C4-2B (cell line): ENCODE measurements at regions not wholly inside any gene's neighbourhood (a gene's known extent, or its start where the extent isn't known, plus 50 kb on each side); places are given as distances from the start of the nearest gene placed in this dataset.

Source experiments
- CTCF ChIP-seq: fragments of 450-650 bp; conservative IDR thresholded peaks from 2 replicates; pipeline ENCODE4 v1.5.1; 2017; ENCODE audit warnings: mild to moderate bottlenecking
- ZFX ChIP-seq: fragments of 450-650 bp; IDR thresholded peaks from 2 replicates; pipeline ENCODE4 v1.6.1; 2017

GRCh38 chr11:27214713-27215112, 148.3 kb downstream of the CCDC34 start:
- no peak for TF ChIP-seq CTCF
- no peak for TF ChIP-seq ZFX
